ENCODE measurements at regions not wholly inside any gene's neighbourhood (a gene's known extent, or its start where the extent isn't known, plus 50 kb on each side); places are given as distances from the start of the nearest gene placed in this dataset.

GRCh38 chr17:79500745-79501618 is 109.9 kb downstream of the RBFOX3 start:
- no peak for DNase-seq

- DNase-seq = no peak
These were observed 112.0 kb downstream of the RBFOX3 start for GRCh38 chr17:79498854-79499253.

- no peak for DNase-seq
These were observed 113.0 kb downstream of the RBFOX3 start for GRCh38 chr17:79497777-79498348.

GRCh38 chr17:79496422-79497005 is 114.3 kb downstream of the RBFOX3 start:
- no peak for DNase-seq

GRCh38 chr17:79495665-79496064 is 115.2 kb downstream of the RBFOX3 start:
- no peak for DNase-seq

- DNase-seq = no peak
These were observed 119.8 kb downstream of the RBFOX3 start for GRCh38 chr17:79491006-79491405.

- DNase-seq = no peak
These were observed 120.3 kb downstream of the RBFOX3 start for GRCh38 chr17:79490530-79490929.

GRCh38 chr17:79487149-79487548 is 123.7 kb downstream of the RBFOX3 start:
- DNase-seq = no peak

GRCh38 chr17:79485991-79486390 is 124.9 kb downstream of the RBFOX3 start:
- DNase-seq = no peak

GRCh38 chr17:79485419-79485985 is 125.3 kb downstream of the RBFOX3 start:
- no peak for DNase-seq

- DNase-seq = no peak
These were observed 126.0 kb downstream of the RBFOX3 start for GRCh38 chr17:79484600-79485418.

GRCh38 chr17:79483842-79484241 is 127.0 kb downstream of the RBFOX3 start:
- no peak for DNase-seq

GRCh38 chr17:79482727-79483521 is 127.9 kb downstream of the RBFOX3 start:
- DNase-seq = no peak

GRCh38 chr17:79479876-79480275 is 131.0 kb downstream of the RBFOX3 start:
- DNase-seq = no peak

- DNase-seq = no peak
These were observed 132.0 kb downstream of the RBFOX3 start for GRCh38 chr17:79478841-79479240.

- DNase-seq = no peak
These were observed 132.8 kb downstream of the RBFOX3 start for GRCh38 chr17:79478051-79478461.

- no peak for DNase-seq
These were observed 134.7 kb downstream of the RBFOX3 start for GRCh38 chr17:79476074-79476652.

GRCh38 chr17:79473876-79474440 is 136.9 kb downstream of the RBFOX3 start:
- no peak for DNase-seq

- no peak for DNase-seq
These were observed 137.6 kb downstream of the RBFOX3 start for GRCh38 chr17:79473111-79473875.

- no peak for DNase-seq
These were observed 140.1 kb downstream of the RBFOX3 start for GRCh38 chr17:79470754-79471153.
